GM12875 (cell line): ENCODE measurements at regions not wholly inside any gene's neighbourhood (a gene's known extent, or its start where the extent isn't known, plus 50 kb on each side); places are given as distances from the start of the nearest gene placed in this dataset.
"Not testable (repeated sequence)": the region's sequence is repeated elsewhere in the genome, so short reads cannot be mapped to it uniquely, and the experiment has no call there.

Source experiments
- H3K4me3 ChIP-seq: one replicate; pipeline ENCODE4 v1.5.1; 2011; ENCODE audit warnings: low read depth, low read length, control low read depth
- CTCF ChIP-seq: IDR thresholded peaks from 2 replicates; pipeline ENCODE4 v1.5.1; 2011; ENCODE audit warnings: low read depth, mild to moderate bottlenecking, control low read depth, inconsistent platforms, low read length, moderate library complexity, borderline replicate concordance; ENCODE audit not compliant: insufficient read depth

- no peak for TF ChIP-seq CTCF
- H3K4me3 ChIP-seq, result no peak overlapping the region
These were observed 259.6 kb upstream of the PELI2 start for GRCh38 chr14:55858604-55859003.

GRCh38 chr14:55861561-55861960 lies 256.6 kb upstream of the PELI2 start:
- not testable (repeated sequence) for H3K4me3 ChIP-seq

- H3K4me3 ChIP-seq, result no peak overlapping the region
These were observed 253.1 kb upstream of the PELI2 start for GRCh38 chr14:55864890-55865655.

GRCh38 chr14:55867311-55867710 lies 250.9 kb upstream of the PELI2 start:
- no peak for TF ChIP-seq CTCF
- H3K4me3 ChIP-seq, result no peak overlapping the region

More at GRCh38 chr14:55864890-55865655, 253.1 kb upstream of the PELI2 start:
- 0 out of 2 replicates have a peak, but pooled peaks have one; percentile 20 for TF ChIP-seq CTCF

- H3K4me3 ChIP-seq, result no peak overlapping the region
- TF ChIP-seq CTCF, result no peak
These were observed 250.5 kb upstream of the PELI2 start for GRCh38 chr14:55867719-55868118.

GRCh38 chr14:55869397-55870049 lies 248.7 kb upstream of the PELI2 start:
- TF ChIP-seq CTCF, result no peak

GRCh38 chr14:55873169-55873568 lies 245.0 kb upstream of the PELI2 start:
- TF ChIP-seq CTCF, result no peak

More at GRCh38 chr14:55869397-55870049, 248.7 kb upstream of the PELI2 start:
- H3K4me3 ChIP-seq, result no peak overlapping the region

More at GRCh38 chr14:55873169-55873568, 245.0 kb upstream of the PELI2 start:
- H3K4me3 ChIP-seq, result no peak overlapping the region
